ENCODE measurements at regions not wholly inside any gene's neighbourhood (a gene's known extent, or its start where the extent isn't known, plus 50 kb on each side); places are given as distances from the start of the nearest gene placed in this dataset.

- no peak for DNase-seq (ENCODE audit: low read depth in 4 of 4, low spot score in 3 of 4)
These were observed 843.9 kb upstream of the DPPA4 start for GRCh38 chr3:110181226-110181625.

DNA sequence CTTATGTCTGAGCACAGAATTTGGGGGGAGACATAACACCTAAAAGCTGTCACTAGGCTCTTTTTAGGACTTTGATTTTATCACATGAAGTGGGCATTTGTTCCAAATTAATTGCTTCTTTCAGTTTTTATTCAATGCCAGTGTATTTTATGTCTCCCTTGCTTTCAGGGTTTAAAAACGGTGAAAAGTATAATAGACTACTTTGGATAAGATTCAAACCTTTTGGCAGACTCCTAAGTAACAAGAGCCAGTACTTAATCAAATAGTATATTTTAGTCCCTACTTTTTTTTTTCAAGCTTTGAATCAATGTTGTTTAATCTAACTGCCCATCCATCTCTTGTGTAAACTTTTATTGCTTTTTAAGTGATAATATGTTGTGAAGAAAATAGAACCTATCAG lies 847.2 kb upstream of the DPPA4 start:
- DNase-seq (ENCODE audit: low read depth in 4 of 4, low spot score in 3 of 4) = no peak

DNA sequence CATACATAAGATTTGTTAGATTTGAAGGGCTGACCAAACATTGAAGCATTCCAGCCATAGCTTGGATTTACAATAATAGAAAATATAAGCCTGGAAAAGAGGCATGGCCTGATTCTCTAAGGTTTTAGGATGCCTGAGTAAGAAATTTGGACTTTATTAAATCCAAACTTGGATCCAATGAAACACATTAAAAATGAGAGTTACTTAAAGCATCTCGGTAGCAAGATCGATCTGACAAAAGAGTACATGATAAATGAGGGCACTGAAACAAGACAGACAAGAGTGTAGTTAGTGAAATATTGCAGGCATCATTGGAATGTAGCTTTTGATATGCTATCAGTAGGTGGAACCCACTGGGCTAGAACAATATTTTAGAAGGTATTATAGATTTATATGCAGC lies 855.7 kb upstream of the DPPA4 start:
- DNase-seq (ENCODE audit: low read depth in 4 of 4, low spot score in 3 of 4) = no peak

- DNase-seq (ENCODE audit: low read depth in 4 of 4, low spot score in 3 of 4) = no peak
These were observed 861.6 kb upstream of the DPPA4 start for GRCh38 chr3:110198717-110199587.

- DNase-seq (ENCODE audit: low read depth in 4 of 4, low spot score in 3 of 4) = no peak
These were observed 862.2 kb upstream of the DPPA4 start for GRCh38 chr3:110199588-110199943.

DNA sequence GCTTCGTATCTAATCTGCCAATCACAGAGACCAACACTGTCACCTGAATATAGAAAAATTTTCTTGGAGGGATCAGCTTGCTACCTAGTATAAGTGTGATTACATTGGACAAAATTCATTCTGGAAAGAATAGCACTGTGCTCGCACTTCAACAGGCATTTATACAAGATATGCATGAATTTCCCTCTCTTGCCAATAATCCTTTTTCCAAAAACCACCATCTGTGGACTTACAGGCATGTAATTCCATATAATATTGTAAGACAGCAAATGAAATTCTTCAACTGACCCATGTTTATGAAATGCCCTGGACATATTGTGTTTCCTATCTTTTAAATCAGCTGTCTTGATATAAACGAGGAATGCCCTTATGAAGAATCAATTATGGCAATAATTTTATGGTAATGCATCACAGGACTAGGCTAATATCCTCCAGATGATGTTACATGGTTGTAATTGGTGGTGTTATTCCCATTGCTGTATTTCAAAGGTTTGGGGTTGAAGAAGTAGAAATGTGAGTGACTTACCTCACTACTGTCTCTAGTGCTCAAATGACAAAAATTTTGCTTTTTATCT lies 861.4 kb upstream of the NECTIN3 start:
- DNase-seq (ENCODE audit: low read depth in 4 of 4, low spot score in 3 of 4) = no peak

- no peak for DNase-seq (ENCODE audit: low read depth in 4 of 4, low spot score in 3 of 4)
These were observed 845.0 kb upstream of the NECTIN3 start for GRCh38 chr3:110226645-110227044.

GRCh38 chr3:110227991-110228390 lies 843.6 kb upstream of the NECTIN3 start:
- DNase-seq (ENCODE audit: low read depth in 4 of 4, low spot score in 3 of 4) = peak in 1 of 4 donors; percentile 17

- DNase-seq (ENCODE audit: low read depth in 4 of 4, low spot score in 3 of 4) = no peak
These were observed 836.8 kb upstream of the NECTIN3 start for GRCh38 chr3:110234831-110235230.

- no peak for DNase-seq (ENCODE audit: low read depth in 4 of 4, low spot score in 3 of 4)
These were observed 834.5 kb upstream of the NECTIN3 start for GRCh38 chr3:110236976-110237610.

DNA sequence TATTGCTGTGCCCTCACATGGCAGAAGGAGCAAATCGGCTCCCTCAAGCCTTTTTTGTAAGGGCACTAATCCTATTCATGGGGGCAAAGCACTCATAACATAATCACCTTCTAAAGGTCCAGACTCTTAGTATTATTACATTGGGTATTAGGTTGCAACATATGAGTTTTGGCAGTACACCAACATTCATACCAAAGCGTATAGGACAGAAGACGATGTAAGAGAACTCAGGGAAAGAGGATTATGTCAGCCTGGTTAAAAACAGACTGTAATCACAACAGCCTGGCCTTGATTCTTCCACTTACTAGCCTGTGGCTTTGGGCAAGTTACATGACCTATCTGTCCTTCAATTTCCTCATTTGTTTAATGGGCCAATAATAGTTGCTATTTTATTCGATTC lies 828.5 kb upstream of the NECTIN3 start:
- DNase-seq (ENCODE audit: low read depth in 4 of 4, low spot score in 3 of 4) = no peak

DNA sequence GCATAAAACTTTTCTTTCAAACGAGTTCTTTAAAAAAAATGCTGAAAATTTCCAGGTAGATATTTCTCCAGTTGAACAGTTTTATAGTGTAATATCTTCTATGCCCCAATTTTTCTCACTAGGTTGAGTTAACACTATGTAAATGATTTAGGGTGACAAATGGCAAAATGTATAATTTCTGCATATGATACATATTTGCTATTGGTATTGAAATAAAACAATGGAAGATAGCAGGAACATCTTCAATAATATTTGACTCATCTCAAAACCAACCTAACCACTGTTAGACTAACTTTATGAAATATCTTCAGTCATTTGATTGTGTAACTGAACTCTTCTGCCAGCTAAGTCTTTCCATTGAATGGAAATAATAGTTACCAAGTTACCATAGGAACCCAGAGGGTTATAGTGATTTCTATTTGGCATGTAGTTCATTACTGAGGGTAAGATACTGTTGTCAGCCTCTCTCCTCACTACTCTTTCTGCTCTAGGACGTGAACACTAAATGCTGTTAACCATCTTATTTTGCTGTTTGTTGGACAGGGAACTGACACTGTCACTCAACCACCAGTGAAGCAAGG lies 824.7 kb upstream of the NECTIN3 start:
- no peak for DNase-seq (ENCODE audit: low read depth in 4 of 4, low spot score in 3 of 4)

DNA sequence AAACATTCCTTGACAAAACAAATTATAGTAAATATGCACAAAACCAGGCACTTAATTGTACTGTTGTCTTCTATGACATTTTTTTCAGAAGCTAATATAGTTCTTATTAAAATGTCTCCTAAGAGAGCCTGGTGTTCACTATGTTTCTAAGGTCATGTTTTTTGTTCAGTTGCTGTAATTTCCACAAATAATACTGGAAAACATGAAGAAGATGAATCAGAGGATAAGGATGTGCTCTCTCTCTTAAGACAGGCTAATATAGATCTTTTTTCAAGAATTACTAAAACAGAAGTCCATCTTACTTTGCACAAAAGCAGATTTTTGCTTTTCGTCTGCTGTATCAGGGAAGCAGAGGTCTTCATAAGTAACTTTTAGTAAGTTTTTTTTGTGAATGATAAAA lies 823.0 kb upstream of the NECTIN3 start:
- no peak for DNase-seq (ENCODE audit: low read depth in 4 of 4, low spot score in 3 of 4)

DNA sequence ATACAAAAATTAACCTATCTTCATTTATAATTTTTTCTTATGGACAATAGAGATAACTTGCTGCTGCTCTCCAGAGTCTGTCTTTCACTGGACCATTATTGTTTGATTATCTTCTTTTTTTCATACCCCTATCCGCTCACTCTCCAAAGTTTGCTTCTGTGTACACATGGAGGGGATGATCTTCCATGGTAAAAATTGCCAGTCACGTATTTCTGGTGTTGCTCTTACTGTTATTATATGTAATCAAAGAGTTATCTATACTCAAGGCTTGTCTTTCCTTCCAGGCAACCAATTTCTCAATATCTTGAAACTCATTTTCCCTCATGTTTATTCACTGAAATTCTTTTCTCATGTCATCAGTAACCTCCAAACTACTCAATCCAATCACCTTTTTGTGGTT lies 817.8 kb upstream of the NECTIN3 start:
- no peak for DNase-seq (ENCODE audit: low read depth in 4 of 4, low spot score in 3 of 4)

DNA sequence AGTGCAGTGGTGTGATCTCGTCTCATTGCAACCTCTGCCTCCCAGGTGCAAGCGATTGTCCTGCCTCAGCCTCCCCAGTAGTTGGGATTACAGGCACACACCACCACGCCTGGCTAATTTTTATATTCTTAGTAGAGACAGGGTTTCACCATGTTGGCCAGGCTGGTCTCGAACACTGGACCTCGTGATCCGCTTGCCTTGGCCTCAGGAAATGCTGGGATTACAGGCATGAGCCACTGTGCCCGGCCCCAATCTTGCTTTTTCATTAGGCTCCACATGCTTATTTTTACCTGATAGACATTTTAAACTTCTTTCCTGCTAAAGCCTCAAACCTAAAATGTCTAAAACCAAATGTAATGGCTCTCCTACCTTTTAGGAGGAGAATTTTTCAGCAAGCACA lies 817.0 kb upstream of the NECTIN3 start:
- no peak for DNase-seq (ENCODE audit: low read depth in 4 of 4, low spot score in 3 of 4)

- no peak for DNase-seq (ENCODE audit: low read depth in 4 of 4, low spot score in 3 of 4)
These were observed 810.5 kb upstream of the NECTIN3 start for GRCh38 chr3:110261141-110261540.

DNA sequence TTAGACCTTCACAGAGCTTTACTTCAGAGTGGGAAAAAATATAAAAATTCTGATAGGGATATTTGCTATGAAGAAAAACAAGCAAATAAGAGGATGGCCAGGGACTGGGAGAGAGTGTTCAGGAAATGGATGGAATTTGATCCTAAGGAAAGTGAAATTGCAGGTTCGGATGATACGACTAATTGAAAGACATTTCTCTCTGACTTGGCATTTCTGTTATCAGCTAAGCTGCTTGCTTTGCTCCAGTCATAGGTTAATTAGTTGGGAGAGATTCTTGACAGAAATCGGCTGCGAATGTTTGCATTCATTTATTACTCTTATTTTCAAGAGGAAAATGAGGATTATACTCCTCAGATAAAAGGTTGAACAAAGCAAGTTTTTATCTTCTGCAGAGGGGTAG lies 808.7 kb upstream of the NECTIN3 start:
- no peak for DNase-seq (ENCODE audit: low read depth in 4 of 4, low spot score in 3 of 4)

- DNase-seq (ENCODE audit: low read depth in 4 of 4, low spot score in 3 of 4) = no peak
These were observed 806.3 kb upstream of the NECTIN3 start for GRCh38 chr3:110265302-110265701.

DNA sequence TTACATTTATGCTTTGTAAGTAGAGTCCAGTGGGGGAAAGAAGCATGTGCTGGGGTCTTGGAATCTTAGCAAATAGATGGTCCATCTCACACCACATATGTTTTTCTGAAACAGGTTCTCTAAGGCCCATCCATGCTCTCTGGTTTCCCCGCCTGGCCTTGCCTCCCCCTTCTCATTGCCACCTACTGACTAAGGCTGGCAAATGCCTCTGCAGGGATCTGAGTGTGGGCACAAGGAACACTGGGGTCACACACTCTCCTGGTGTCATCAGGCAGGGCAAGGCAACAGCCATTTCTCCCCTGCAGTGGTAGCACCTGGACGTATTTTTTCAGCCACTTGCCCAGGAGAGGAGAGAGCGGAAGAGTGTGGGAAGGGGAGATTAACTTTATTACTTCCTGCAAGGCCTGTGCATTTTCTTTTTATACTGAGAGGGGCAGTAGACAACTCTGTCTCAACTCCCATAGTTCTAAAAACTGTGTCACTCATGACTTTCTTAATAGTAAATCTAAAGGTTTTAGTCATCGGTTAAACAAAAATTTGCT lies 804.2 kb upstream of the NECTIN3 start:
- DNase-seq (ENCODE audit: low read depth in 4 of 4, low spot score in 3 of 4) = no peak

- DNase-seq (ENCODE audit: low read depth in 4 of 4, low spot score in 3 of 4) = no peak
These were observed 799.1 kb upstream of the NECTIN3 start for GRCh38 chr3:110272525-110272924.

GRCh38 chr3:110291886-110292501 lies 779.6 kb upstream of the NECTIN3 start:
- no peak for DNase-seq (ENCODE audit: low read depth in 4 of 4, low spot score in 3 of 4)

All from left renal pelvis (tissue), 4 donors.